SJCRH30 (cell line): ENCODE measurements at regions not wholly inside any gene's neighbourhood (a gene's known extent, or its start where the extent isn't known, plus 50 kb on each side); places are given as distances from the start of the nearest gene placed in this dataset.

Experiments used
- DNase-seq, 2 experiments: peaks; one replicate each; pipeline ENCODE4 v3.0.0-alpha.2; 2015 to 2020
- H3K27ac ChIP-seq: fragments of 250-450 bp; sonication (Bioruptor Pico); 2 replicates; pipeline ENCODE4 v1.5.1; 2020; ENCODE audit warnings: mild to moderate bottlenecking, moderate library complexity
- H3K27me3 ChIP-seq: fragments of 250-450 bp; sonication (Bioruptor Pico); 2 replicates; pipeline ENCODE4 v1.5.1; 2020; ENCODE audit warnings: mild to moderate bottlenecking, moderate library complexity
- H3K36me3 ChIP-seq: fragments of 250-450 bp; sonication (Bioruptor Pico); 2 replicates; pipeline ENCODE4 v1.5.1; 2020; ENCODE audit warnings: mild to moderate bottlenecking, moderate library complexity
- H3K4me1 ChIP-seq: fragments of 250-450 bp; sonication (Bioruptor Pico); 2 replicates; pipeline ENCODE4 v1.5.1; 2020; ENCODE audit warnings: mild to moderate bottlenecking, moderate library complexity
- H3K4me3 ChIP-seq: fragments of 250-450 bp; sonication (Bioruptor Pico); 2 replicates; pipeline ENCODE4 v1.5.1; 2020; ENCODE audit warnings: mild to moderate bottlenecking, moderate library complexity
- H3K9me3 ChIP-seq: fragments of 250-450 bp; sonication (Bioruptor Pico); replicated peaks from 2 replicates; pipeline ENCODE4 v1.5.1; 2020; ENCODE audit warnings: mild to moderate bottlenecking, moderate library complexity

- peaks cover 43% of the 10 kb centered on the region for H3K27me3 ChIP-seq
- H3K27ac ChIP-seq: no peak overlapping the region
- H3K36me3 ChIP-seq: no peaks in the 10 kb centered on the region
- no peak overlapping the region for H3K4me3 ChIP-seq
- 0 out of 2 replicates have a peak, but pooled peaks cover 4% of the 10 kb centered on the region for H3K9me3 ChIP-seq
- H3K4me1 ChIP-seq: no peaks in the 10 kb centered on the region
- DNase-seq: no peak
Observed at GRCh38 chr22:48857202-48857805, 970.4 kb downstream of the BRD1 start.

- H3K36me3 ChIP-seq: no peaks in the 10 kb centered on the region
- DNase-seq: no peak
- 0 out of 2 replicates have a peak, but pooled peaks cover 4% of the 10 kb centered on the region for H3K9me3 ChIP-seq
- H3K27ac ChIP-seq: no peak overlapping the region
- no peak overlapping the region for H3K4me3 ChIP-seq
- H3K27me3 ChIP-seq: peaks cover 38% of the 10 kb centered on the region
- H3K4me1 ChIP-seq: no peaks in the 10 kb centered on the region
Observed at GRCh38 chr22:48856308-48856615, 971.4 kb downstream of the BRD1 start.

GRCh38 chr22:48855593-48856307 is 971.9 kb downstream of the BRD1 start:
- Histone ChIP-seq H3K4me3 (no peak overlapping the region), H3K27me3 (peaks cover 33% of the 10 kb centered on the region), H3K9me3 (0 out of 2 replicates have a peak, but pooled peaks cover 4% of the 10 kb centered on the region), H3K4me1 (no peaks in the 10 kb centered on the region), H3K36me3 (no peaks in the 10 kb centered on the region), H3K27ac (no peak overlapping the region)
- DNase-seq: no peak

- Histone ChIP-seq H3K36me3 (no peaks in the 10 kb centered on the region), H3K9me3 (0 out of 2 replicates have a peak, but pooled peaks cover 4% of the 10 kb centered on the region), H3K4me3 (no peak overlapping the region), H3K4me1 (no peaks in the 10 kb centered on the region), H3K27me3 (peaks cover 27% of the 10 kb centered on the region), H3K27ac (no peak overlapping the region)
- no peak for DNase-seq
Observed at GRCh38 chr22:48855013-48855412, 972.7 kb downstream of the BRD1 start.

GRCh38 chr22:48853627-48854240 is 973.9 kb downstream of the BRD1 start:
- DNase-seq: no peak
- 0 out of 2 replicates have a peak, but pooled peaks cover 4% of the 10 kb centered on the region for H3K9me3 ChIP-seq

GRCh38 chr22:48851933-48852549 is 975.6 kb downstream of the BRD1 start:
- H3K9me3 ChIP-seq: 0 out of 2 replicates have a peak, but pooled peaks cover 4% of the 10 kb centered on the region
- H3K4me1 ChIP-seq: no peaks in the 10 kb centered on the region
- H3K27ac ChIP-seq: no peak overlapping the region
- no peaks in the 10 kb centered on the region for H3K36me3 ChIP-seq
- DNase-seq: no peak
- peaks cover 24% of the 10 kb centered on the region for H3K27me3 ChIP-seq
- no peak overlapping the region for H3K4me3 ChIP-seq

More at GRCh38 chr22:48853627-48854240, 973.9 kb downstream of the BRD1 start:
- H3K27ac ChIP-seq: no peak overlapping the region
- H3K4me3 ChIP-seq: no peak overlapping the region
- no peaks in the 10 kb centered on the region for H3K4me1 ChIP-seq
- peaks cover 31% of the 10 kb centered on the region for H3K27me3 ChIP-seq
- H3K36me3 ChIP-seq: no peaks in the 10 kb centered on the region

- 0 out of 2 replicates have a peak, but pooled peaks cover 4% of the 10 kb centered on the region for H3K9me3 ChIP-seq
- no peak for DNase-seq
Observed at GRCh38 chr22:48850658-48851287, 976.9 kb downstream of the BRD1 start.

GRCh38 chr22:48849963-48850657 is 977.6 kb downstream of the BRD1 start:
- Histone ChIP-seq H3K4me1 (no peaks in the 10 kb centered on the region), H3K36me3 (no peaks in the 10 kb centered on the region), H3K27ac (no peak overlapping the region), H3K4me3 (no peak overlapping the region), H3K27me3 (peaks cover 27% of the 10 kb centered on the region), H3K9me3 (0 out of 2 replicates have a peak, but pooled peaks cover 3% of the 10 kb centered on the region)
- DNase-seq: no peak

More at GRCh38 chr22:48850658-48851287, 976.9 kb downstream of the BRD1 start:
- Histone ChIP-seq H3K27me3 (peaks cover 20% of the 10 kb centered on the region), H3K27ac (no peak overlapping the region), H3K4me3 (no peak overlapping the region), H3K36me3 (no peaks in the 10 kb centered on the region), H3K4me1 (no peaks in the 10 kb centered on the region)

- H3K36me3 ChIP-seq: no peaks in the 10 kb centered on the region
- no peak for DNase-seq
- no peaks in the 10 kb centered on the region for H3K4me1 ChIP-seq
- H3K4me3 ChIP-seq: no peak overlapping the region
- H3K27ac ChIP-seq: no peak overlapping the region
- peaks cover 28% of the 10 kb centered on the region for H3K27me3 ChIP-seq
- H3K9me3 ChIP-seq: no peaks in the 10 kb centered on the region
Observed at GRCh38 chr22:48849219-48849912, 978.3 kb downstream of the BRD1 start.

GRCh38 chr22:48846200-48846599 is 981.5 kb downstream of the BRD1 start:
- H3K9me3 ChIP-seq: no peaks in the 10 kb centered on the region
- no peak overlapping the region for H3K27ac ChIP-seq
- no peaks in the 10 kb centered on the region for H3K36me3 ChIP-seq
- H3K4me1 ChIP-seq: no peaks in the 10 kb centered on the region
- H3K4me3 ChIP-seq: no peak overlapping the region
- H3K27me3 ChIP-seq: peaks cover 29% of the 10 kb centered on the region
- DNase-seq: no peak

- H3K9me3 ChIP-seq: no peaks in the 10 kb centered on the region
- DNase-seq: no peak
- no peaks in the 10 kb centered on the region for H3K4me1 ChIP-seq
- H3K4me3 ChIP-seq: no peak overlapping the region
- no peaks in the 10 kb centered on the region for H3K36me3 ChIP-seq
- H3K27ac ChIP-seq: no peak overlapping the region
- peaks cover 33% of the 10 kb centered on the region for H3K27me3 ChIP-seq
Observed at GRCh38 chr22:48845356-48845936, 982.2 kb downstream of the BRD1 start.

GRCh38 chr22:48844056-48844675 is 983.5 kb downstream of the BRD1 start:
- no peak for DNase-seq
- Histone ChIP-seq H3K36me3 (no peaks in the 10 kb centered on the region), H3K9me3 (no peaks in the 10 kb centered on the region), H3K4me3 (no peak overlapping the region), H3K4me1 (no peaks in the 10 kb centered on the region), H3K27ac (no peak overlapping the region), H3K27me3 (peaks cover 37% of the 10 kb centered on the region)

GRCh38 chr22:48843640-48844039 is 984.0 kb downstream of the BRD1 start:
- H3K4me3 ChIP-seq: no peak overlapping the region
- DNase-seq: no peak
- H3K4me1 ChIP-seq: no peaks in the 10 kb centered on the region
- no peaks in the 10 kb centered on the region for H3K9me3 ChIP-seq
- H3K36me3 ChIP-seq: no peaks in the 10 kb centered on the region
- H3K27me3 ChIP-seq: peaks cover 35% of the 10 kb centered on the region
- no peak overlapping the region for H3K27ac ChIP-seq
